ENCODE measurements at regions not wholly inside any gene's neighbourhood (a gene's known extent, or its start where the extent isn't known, plus 50 kb on each side); places are given as distances from the start of the nearest gene placed in this dataset.

GRCh38 chr2:60105906-60106305 lies 447.5 kb downstream of the BCL11A start:
- H3F3A ChIP-seq (ENCODE audit: insufficient read depth, low read length), result no peaks in the 10 kb centered on the region
- TF ChIP-seq CTCF (IDR thresholded peaks at IDR 0.05; ENCODE audit: low read length) (no peak), EZH2 (IDR thresholded peaks at IDR 0.05; ENCODE audit: borderline replicate concordance, low read length) (no peak)
- no peaks in the 10 kb centered on the region for H3K27me3 ChIP-seq (ENCODE audit: insufficient read depth, low read length)
- no peaks in the 10 kb centered on the region for H3K9me2 ChIP-seq (ENCODE audit: low read depth, low read length)
- no peak overlapping the region for H3K9ac ChIP-seq (ENCODE audit: low read length)
- H3K27ac ChIP-seq (ENCODE audit: low read depth, low read length, poor library complexity, severe bottlenecking), result no peak overlapping the region
- H4K20me1 ChIP-seq (ENCODE audit: insufficient read depth, low read length), result no peaks in the 10 kb centered on the region
- H3K4me1 ChIP-seq (ENCODE audit: insufficient read depth, low read length, severe bottlenecking), result no peaks in the 10 kb centered on the region
- no peaks in the 10 kb centered on the region for H3K36me3 ChIP-seq (ENCODE audit: insufficient read depth, low read length)
- H3K9me3 ChIP-seq (ENCODE audit: low read length), result no peaks in the 10 kb centered on the region
- no peak overlapping the region for H3K4me3 ChIP-seq (ENCODE audit: low read depth, low read length, poor library complexity, severe bottlenecking)
- H2AFZ ChIP-seq (ENCODE audit: low read length), result no peak overlapping the region
- no peak overlapping the region for H3K4me2 ChIP-seq (ENCODE audit: low read length)
- H3K79me2 ChIP-seq (ENCODE audit: insufficient read depth, low read length), result no peaks in the 10 kb centered on the region

- no peak overlapping the region for H3K27ac ChIP-seq (ENCODE audit: low read depth, low read length, poor library complexity, severe bottlenecking)
- no peak overlapping the region for H3K9ac ChIP-seq (ENCODE audit: low read length)
- H3K9me3 ChIP-seq (ENCODE audit: low read length), result no peaks in the 10 kb centered on the region
- no peaks in the 10 kb centered on the region for H3K4me1 ChIP-seq (ENCODE audit: insufficient read depth, low read length, severe bottlenecking)
- no peak overlapping the region for H3K4me2 ChIP-seq (ENCODE audit: low read length)
- H3F3A ChIP-seq (ENCODE audit: insufficient read depth, low read length), result no peaks in the 10 kb centered on the region
- H3K27me3 ChIP-seq (ENCODE audit: insufficient read depth, low read length), result no peaks in the 10 kb centered on the region
- no peak overlapping the region for H2AFZ ChIP-seq (ENCODE audit: low read length)
- H3K4me3 ChIP-seq (ENCODE audit: low read depth, low read length, poor library complexity, severe bottlenecking), result no peak overlapping the region
- no peaks in the 10 kb centered on the region for H3K36me3 ChIP-seq (ENCODE audit: insufficient read depth, low read length)
- no peaks in the 10 kb centered on the region for H3K79me2 ChIP-seq (ENCODE audit: insufficient read depth, low read length)
- H3K9me2 ChIP-seq (ENCODE audit: low read depth, low read length), result no peaks in the 10 kb centered on the region
- TF ChIP-seq CTCF (IDR thresholded peaks at IDR 0.05; ENCODE audit: low read length) (no peak), EZH2 (IDR thresholded peaks at IDR 0.05; ENCODE audit: borderline replicate concordance, low read length) (no peak)
- H4K20me1 ChIP-seq (ENCODE audit: insufficient read depth, low read length), result no peaks in the 10 kb centered on the region
Observed at GRCh38 chr2:60104514-60105505, 448.6 kb downstream of the BCL11A start.

- no peak overlapping the region for H3K27ac ChIP-seq (ENCODE audit: low read depth, low read length, poor library complexity, severe bottlenecking)
- no peak overlapping the region for H3K4me3 ChIP-seq (ENCODE audit: low read depth, low read length, poor library complexity, severe bottlenecking)
- H3K9ac ChIP-seq (ENCODE audit: low read length), result no peak overlapping the region
- H3K9me2 ChIP-seq (ENCODE audit: low read depth, low read length), result no peaks in the 10 kb centered on the region
- no peak overlapping the region for H2AFZ ChIP-seq (ENCODE audit: low read length)
- no peak overlapping the region for H3K4me2 ChIP-seq (ENCODE audit: low read length)
- H3K9me3 ChIP-seq (ENCODE audit: low read length), result no peaks in the 10 kb centered on the region
- H3K79me2 ChIP-seq (ENCODE audit: insufficient read depth, low read length), result no peaks in the 10 kb centered on the region
- H4K20me1 ChIP-seq (ENCODE audit: insufficient read depth, low read length), result no peaks in the 10 kb centered on the region
- H3K36me3 ChIP-seq (ENCODE audit: insufficient read depth, low read length), result no peaks in the 10 kb centered on the region
- H3K4me1 ChIP-seq (ENCODE audit: insufficient read depth, low read length, severe bottlenecking), result no peaks in the 10 kb centered on the region
- H3F3A ChIP-seq (ENCODE audit: insufficient read depth, low read length), result no peaks in the 10 kb centered on the region
- no peak for TF ChIP-seq EZH2 (IDR thresholded peaks at IDR 0.05; ENCODE audit: borderline replicate concordance, low read length)
- TF ChIP-seq CTCF (IDR thresholded peaks at IDR 0.05; ENCODE audit: low read length), result no peak
- no peaks in the 10 kb centered on the region for H3K27me3 ChIP-seq (ENCODE audit: insufficient read depth, low read length)
Observed at GRCh38 chr2:60100034-60100433, 453.4 kb downstream of the BCL11A start.

Measured in OCI-LY1 (cell line).